Choroid plexus epithelial cell (primary cell): ENCODE measurements at regions not wholly inside any gene's neighbourhood (a gene's known extent, or its start where the extent isn't known, plus 50 kb on each side); places are given as distances from the start of the nearest gene placed in this dataset.

Experiments used
- DNase-seq: peaks from one replicate; pipeline ENCODE4 v3.0.0-alpha.2; 2010; ENCODE audit warnings: low read depth
- H3K4me3 ChIP-seq: 2 replicates; pipeline ENCODE4 v1.5.1; 2011; ENCODE audit warnings: low read depth, mild to moderate bottlenecking, control low read depth, low read length, moderate library complexity
- TF ChIP-seq, protein P1 (sequence below): conservative IDR thresholded peaks from 2 replicates; pipeline ENCODE4 v1.5.1; 2011; ENCODE audit warnings: low read depth, mild to moderate bottlenecking, control low read depth, inconsistent platforms, low read length, moderate library complexity

DNA sequence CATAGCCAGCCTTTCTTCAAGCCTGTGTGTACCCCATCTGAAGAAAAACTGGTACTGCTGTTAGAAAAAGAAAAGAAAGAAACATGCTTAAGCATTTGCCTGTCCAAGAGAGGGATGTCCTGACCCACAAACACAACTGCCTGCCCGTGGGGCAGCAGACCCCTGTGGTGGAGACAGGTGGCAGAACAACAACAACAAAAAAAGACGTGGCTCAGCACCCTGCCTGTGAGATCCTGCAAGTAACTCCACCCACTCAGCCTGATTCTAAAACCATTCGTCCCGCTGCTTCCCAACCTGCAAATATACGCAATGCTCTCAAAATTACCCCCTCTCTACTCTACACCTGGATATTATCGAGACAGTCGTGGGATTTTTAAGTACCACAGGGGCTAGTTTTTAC lies 64.9 kb upstream of the ZDHHC17 start:
- TF ChIP-seq, protein P1, sequence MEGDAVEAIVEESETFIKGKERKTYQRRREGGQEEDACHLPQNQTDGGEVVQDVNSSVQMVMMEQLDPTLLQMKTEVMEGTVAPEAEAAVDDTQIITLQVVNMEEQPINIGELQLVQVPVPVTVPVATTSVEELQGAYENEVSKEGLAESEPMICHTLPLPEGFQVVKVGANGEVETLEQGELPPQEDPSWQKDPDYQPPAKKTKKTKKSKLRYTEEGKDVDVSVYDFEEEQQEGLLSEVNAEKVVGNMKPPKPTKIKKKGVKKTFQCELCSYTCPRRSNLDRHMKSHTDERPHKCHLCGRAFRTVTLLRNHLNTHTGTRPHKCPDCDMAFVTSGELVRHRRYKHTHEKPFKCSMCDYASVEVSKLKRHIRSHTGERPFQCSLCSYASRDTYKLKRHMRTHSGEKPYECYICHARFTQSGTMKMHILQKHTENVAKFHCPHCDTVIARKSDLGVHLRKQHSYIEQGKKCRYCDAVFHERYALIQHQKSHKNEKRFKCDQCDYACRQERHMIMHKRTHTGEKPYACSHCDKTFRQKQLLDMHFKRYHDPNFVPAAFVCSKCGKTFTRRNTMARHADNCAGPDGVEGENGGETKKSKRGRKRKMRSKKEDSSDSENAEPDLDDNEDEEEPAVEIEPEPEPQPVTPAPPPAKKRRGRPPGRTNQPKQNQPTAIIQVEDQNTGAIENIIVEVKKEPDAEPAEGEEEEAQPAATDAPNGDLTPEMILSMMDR, result no peak
- no peak for DNase-seq
- H3K4me3 ChIP-seq, result no peak overlapping the region

DNA sequence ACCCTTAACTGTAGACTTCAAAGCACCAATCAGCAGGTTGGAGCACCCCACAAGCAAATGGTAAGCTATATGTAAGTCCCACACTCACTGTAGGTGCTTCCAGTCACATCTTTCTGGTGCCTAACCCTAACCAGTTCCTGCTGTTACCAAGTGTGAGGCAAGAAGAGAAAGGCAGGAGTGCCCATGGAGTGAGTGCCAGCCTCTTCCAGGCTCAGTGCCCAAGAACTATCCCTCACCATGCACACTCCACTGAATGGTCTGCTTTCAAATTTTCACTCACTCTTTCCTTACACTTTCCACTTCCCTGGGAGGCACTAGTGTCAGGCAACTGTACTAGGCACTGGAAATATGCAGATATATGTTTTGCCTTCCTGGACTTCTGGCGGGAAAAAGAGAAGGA lies 62.2 kb upstream of the ZDHHC17 start:
- TF ChIP-seq, protein P1, result no peak
- no peak overlapping the region for H3K4me3 ChIP-seq
- DNase-seq, result no peak

DNA sequence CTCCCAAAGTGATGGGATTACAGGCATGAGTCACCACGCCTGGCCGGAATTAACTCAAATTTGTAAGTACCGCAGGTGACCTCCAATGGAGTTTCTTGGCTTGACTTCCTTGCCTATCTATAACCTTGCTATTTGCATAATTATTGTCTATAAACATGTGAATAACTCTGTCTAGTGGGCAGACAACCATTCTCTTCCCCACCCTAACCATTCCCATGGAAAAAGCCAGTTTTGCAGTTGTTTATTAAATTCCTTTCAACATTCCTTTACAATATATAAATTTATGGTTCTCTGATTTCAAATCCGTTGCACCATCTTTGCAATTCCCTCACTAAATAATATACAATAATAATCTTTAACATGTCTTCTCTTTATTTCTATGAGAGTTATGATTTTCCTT lies 61.0 kb upstream of the ZDHHC17 start:
- no peak for DNase-seq

DNA sequence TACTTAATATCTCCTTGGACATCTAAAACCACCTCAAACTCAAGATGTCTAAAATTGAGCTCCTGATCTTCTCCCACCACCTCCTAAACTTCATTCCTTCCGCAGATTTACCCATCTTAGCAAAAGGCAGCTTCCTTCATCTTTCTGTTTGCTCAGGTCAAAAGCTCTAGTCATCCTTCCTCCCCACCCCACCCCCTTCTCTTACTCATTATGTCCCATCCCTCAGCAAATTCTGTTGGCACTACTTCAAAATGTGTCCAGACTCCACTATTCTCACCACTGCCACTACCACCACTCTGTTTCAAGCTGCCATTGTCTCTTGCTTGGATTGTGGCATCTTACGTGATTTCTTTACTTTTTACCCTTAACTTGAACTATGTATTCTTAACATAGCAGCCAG lies 59.2 kb upstream of the ZDHHC17 start:
- TF ChIP-seq, protein P1, result no peak
- DNase-seq, result no peak
- no peak overlapping the region for H3K4me3 ChIP-seq

More for the DNA sequence above, 61.0 kb upstream of the ZDHHC17 start:
- TF ChIP-seq, protein P1, result no peak
- H3K4me3 ChIP-seq, result no peak overlapping the region

DNA sequence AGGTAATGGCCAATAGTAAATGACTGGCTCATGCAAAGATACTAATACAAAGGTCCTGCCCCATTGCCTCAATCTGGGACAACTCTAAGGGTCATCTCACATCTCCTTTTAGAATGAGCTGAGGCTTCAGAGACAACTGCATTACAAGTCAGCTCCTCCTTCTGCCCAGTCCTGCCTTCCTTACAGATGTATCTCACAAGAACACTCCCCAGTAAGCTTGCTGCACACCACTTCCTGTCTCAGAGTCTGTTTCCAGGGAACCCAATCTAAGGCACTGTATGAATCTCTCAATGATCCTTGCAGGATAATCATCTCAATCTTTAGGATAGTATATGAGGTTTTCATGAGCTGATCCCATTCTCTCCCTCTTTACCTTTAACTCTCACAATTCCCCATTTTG lies 57.8 kb upstream of the ZDHHC17 start:
- peak; percentile 66 for DNase-seq
- H3K4me3 ChIP-seq, result no peak overlapping the region
- TF ChIP-seq, protein P1, result no peak

DNA sequence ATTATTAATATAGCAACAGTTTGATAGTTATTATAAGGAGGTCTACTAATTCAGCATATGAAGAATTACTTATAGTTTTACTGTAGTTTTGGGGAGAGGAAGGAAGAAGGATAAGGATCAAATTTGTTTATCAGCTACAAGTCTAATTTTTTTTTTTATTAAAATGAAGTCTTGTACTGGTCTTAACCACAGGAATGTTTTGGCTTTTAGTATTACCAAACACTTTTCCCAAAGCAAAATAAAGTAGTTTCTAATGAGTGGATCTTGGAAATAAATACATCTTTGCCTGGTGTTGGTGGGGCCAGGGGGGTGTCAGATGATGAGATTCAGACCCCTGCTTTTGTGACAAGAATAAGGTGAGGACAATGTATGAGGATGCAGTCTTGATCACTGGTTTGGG lies 57.2 kb upstream of the ZDHHC17 start:
- no peak for DNase-seq
- TF ChIP-seq, protein P1, result no peak
- no peak overlapping the region for H3K4me3 ChIP-seq

DNA sequence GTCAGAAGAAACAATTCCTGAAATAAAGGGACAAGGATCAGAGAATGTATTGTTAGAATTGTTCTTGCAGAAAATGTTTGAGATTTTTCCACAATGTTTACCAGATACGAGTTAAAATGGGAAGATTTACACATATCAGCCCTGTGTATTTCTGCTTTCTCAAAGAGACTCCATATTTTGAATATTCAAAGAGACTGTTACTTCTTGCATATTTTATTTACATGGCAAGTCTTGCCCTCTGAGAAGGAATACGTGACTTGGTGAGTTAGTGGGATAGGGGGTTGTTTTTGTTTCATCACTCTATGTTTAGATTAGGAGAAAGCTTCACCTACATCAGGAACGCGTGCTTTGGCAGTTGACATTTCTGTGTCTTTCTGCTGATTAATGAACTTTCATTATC lies 56.1 kb upstream of the ZDHHC17 start:
- H3K4me3 ChIP-seq, result no peak overlapping the region
- TF ChIP-seq, protein P1, result no peak
- DNase-seq, result no peak
